Thyroid gland (tissue), 4 donors: ENCODE measurements at regions not wholly inside any gene's neighbourhood (a gene's known extent, or its start where the extent isn't known, plus 50 kb on each side); places are given as distances from the start of the nearest gene placed in this dataset.

Experiments
- POLR2A ChIP-seq, 2 donors: fragments of 450-650 bp; IDR thresholded peaks; one replicate each; pipeline ENCODE4 v1.6.1; 2017; ENCODE audit warnings: antibody characterized with exemption in 2 of 2, mild to moderate bottlenecking in 2 of 2, moderate library complexity in 1 of 2
- TF ChIP-seq, protein P1 (sequence below), 6 experiments: fragments of 200-600 bp in 3 of 6; fragments of 450-650 bp in 3 of 6; sonication (generic) in 3 of 6; IDR thresholded peaks; one replicate each; pipeline ENCODE4 v1.5.1; 2016 to 2019; ENCODE audit warnings: antibody characterized with exemption in 6 of 6, mild to moderate bottlenecking in 2 of 6, inconsistent platforms in 1 of 6, moderate library complexity in 1 of 6

DNA sequence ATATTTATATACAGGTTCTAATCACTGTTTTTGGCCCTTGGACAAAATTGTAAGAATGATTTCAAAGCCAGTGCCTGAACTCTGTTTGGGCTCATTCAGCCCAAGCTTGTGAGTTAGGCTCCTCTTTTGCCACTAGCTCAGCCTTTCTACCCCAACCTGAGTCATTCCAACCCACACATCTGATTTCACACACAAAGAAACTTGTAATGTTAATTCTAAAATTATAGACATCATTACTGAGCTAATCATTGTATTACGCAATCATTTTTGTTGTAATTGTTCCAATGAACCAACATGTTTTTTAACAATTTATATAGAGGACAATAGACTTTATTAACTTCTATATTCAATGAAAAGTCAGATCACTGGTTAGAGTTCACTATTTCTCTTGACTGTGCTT is 441.1 kb downstream of the ETNK1 start:
- TF ChIP-seq, protein P1, sequence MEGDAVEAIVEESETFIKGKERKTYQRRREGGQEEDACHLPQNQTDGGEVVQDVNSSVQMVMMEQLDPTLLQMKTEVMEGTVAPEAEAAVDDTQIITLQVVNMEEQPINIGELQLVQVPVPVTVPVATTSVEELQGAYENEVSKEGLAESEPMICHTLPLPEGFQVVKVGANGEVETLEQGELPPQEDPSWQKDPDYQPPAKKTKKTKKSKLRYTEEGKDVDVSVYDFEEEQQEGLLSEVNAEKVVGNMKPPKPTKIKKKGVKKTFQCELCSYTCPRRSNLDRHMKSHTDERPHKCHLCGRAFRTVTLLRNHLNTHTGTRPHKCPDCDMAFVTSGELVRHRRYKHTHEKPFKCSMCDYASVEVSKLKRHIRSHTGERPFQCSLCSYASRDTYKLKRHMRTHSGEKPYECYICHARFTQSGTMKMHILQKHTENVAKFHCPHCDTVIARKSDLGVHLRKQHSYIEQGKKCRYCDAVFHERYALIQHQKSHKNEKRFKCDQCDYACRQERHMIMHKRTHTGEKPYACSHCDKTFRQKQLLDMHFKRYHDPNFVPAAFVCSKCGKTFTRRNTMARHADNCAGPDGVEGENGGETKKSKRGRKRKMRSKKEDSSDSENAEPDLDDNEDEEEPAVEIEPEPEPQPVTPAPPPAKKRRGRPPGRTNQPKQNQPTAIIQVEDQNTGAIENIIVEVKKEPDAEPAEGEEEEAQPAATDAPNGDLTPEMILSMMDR (IDR thresholded peaks at IDR 0.05), result no peak
- no peak for TF ChIP-seq POLR2A (IDR thresholded peaks at IDR 0.05)
